NB4 (cell line): ENCODE measurements at regions not wholly inside any gene's neighbourhood (a gene's known extent, or its start where the extent isn't known, plus 50 kb on each side); places are given as distances from the start of the nearest gene placed in this dataset.

ENCODE experiments used
- CTCF ChIP-seq: IDR thresholded peaks from one replicate; pipeline ENCODE4 v1.5.1; 2012; ENCODE audit warnings: low read depth, low read length
- MYC ChIP-seq: IDR thresholded peaks from 2 replicates; pipeline ENCODE4 v1.6.1; 2011; ENCODE audit warnings: low read depth, low read length
- POLR2A ChIP-seq: IDR thresholded peaks from 2 replicates; pipeline ENCODE4 v1.6.1; 2011; ENCODE audit warnings: mild to moderate bottlenecking; ENCODE audit not compliant: insufficient read length; ENCODE audit errors: extremely low read depth
- TF ChIP-seq, protein P1 (sequence below): IDR thresholded peaks from 2 replicates; pipeline ENCODE4 v1.6.1; 2011; ENCODE audit warnings: low read depth, low read length

DNA sequence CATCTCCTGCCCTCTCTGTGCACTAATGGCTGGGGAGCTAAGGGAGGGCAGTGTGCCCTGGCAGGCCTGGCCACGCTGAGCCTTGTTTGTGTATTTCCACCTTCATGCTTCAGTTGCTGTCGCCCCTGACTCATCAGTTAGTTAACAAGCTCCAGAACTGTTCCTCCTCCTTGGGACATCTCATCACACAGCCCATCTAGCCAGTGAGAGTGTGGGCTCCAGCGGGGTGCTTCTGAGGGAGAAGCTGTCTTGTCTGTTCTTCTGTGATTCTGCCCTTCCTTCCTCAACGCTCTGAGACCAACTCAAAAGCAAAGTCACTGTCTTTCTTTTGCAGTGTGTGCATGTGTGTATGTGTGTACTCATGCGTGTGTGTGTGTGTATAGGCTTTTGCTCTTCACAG lies 58.3 kb upstream of the CPEB4 start:
- TF ChIP-seq CTCF (no peak), POLR2A (no peak), MYC (no peak)
- TF ChIP-seq, protein P1, sequence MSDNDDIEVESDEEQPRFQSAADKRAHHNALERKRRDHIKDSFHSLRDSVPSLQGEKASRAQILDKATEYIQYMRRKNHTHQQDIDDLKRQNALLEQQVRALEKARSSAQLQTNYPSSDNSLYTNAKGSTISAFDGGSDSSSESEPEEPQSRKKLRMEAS = no peak
